Caco-2 (cell line): ENCODE measurements at regions not wholly inside any gene's neighbourhood (a gene's known extent, or its start where the extent isn't known, plus 50 kb on each side); places are given as distances from the start of the nearest gene placed in this dataset.

Source experiments
- BruUV-seq: library from RNA; stranded (reverse); fragments of 400-500 nt; replicated peaks from 2 replicates; lab custom pipeline; 2021; lab: Mats Ljungman, UMichigan
- CTCF ChIA-PET: fragments of 300-600 bp; sonication (Branson Sonifier 250); formaldehyde crosslinking; loops from one replicate; lab custom pipeline; 2022; ENCODE audit warnings: antibody characterized with exemption; lab: Charles Lee
- POLR2A ChIA-PET: fragments of 300-600 bp; sonication (Branson Sonifier 250); formaldehyde crosslinking; loops from one replicate; lab custom pipeline; 2022; ENCODE audit warnings: antibody characterized with exemption; lab: Charles Lee
- DNase-seq, 2 experiments: peaks; one replicate each; pipeline versions ENCODE4 v3.0.0 to v3.0.0-alpha.2; 2020 to 2022
- H3K27me3 ChIP-seq: replicated peaks from 2 replicates; pipeline ENCODE4 v1.6.0; 2011; ENCODE audit warnings: low read length; ENCODE audit not compliant: control insufficient read depth, insufficient read depth
- H3K36me3 ChIP-seq: 2 replicates; pipeline ENCODE4 v1.5.1; 2011; ENCODE audit warnings: low read length; ENCODE audit not compliant: control insufficient read depth, insufficient read depth
- H3K4me1 ChIP-seq: fragments of 250-450 bp; sonication (Bioruptor Pico); 2 replicates; pipeline ENCODE4 v1.5.1; 2020; ENCODE audit warnings: mild to moderate bottlenecking
- H3K4me3 ChIP-seq: 2 replicates; pipeline ENCODE4 v1.5.1; 2011; ENCODE audit warnings: low read depth, mild to moderate bottlenecking, control low read depth, low read length
- H3K9me3 ChIP-seq: fragments of 250-450 bp; sonication (Bioruptor Pico); 2 replicates; pipeline ENCODE4 v1.5.1; 2020; ENCODE audit warnings: mild to moderate bottlenecking, moderate library complexity
- H3K27ac Mint-ChIP-seq: one replicate; pipeline ENCODE4 v1.8.0; 2022; ENCODE audit warnings: mixed read lengths; ENCODE audit not compliant: unreplicated experiment
- H3K27me3 Mint-ChIP-seq: one replicate; pipeline ENCODE4 v1.8.0; 2022; ENCODE audit warnings: mixed read lengths; ENCODE audit not compliant: insufficient read depth, unreplicated experiment
- H3K36me3 Mint-ChIP-seq: one replicate; pipeline ENCODE4 v1.8.0; 2022; ENCODE audit warnings: mild to moderate bottlenecking, mixed read lengths; ENCODE audit not compliant: insufficient read depth, unreplicated experiment
- H3K4me1 Mint-ChIP-seq: one replicate; pipeline ENCODE4 v1.8.0; 2022; ENCODE audit warnings: low read depth, mixed read lengths; ENCODE audit not compliant: unreplicated experiment
- H3K4me3 Mint-ChIP-seq: one replicate; pipeline ENCODE4 v1.8.0; 2022; ENCODE audit warnings: mild to moderate bottlenecking, moderate library complexity, mixed read lengths; ENCODE audit not compliant: unreplicated experiment
- H3K9me3 Mint-ChIP-seq: one replicate; pipeline ENCODE4 v1.8.0; 2022; ENCODE audit warnings: mixed read lengths; ENCODE audit not compliant: unreplicated experiment
- intact Hi-C: fragments of 100-400 bp; cut with micrococcal nuclease; formaldehyde crosslinking; loops from one replicate; pipeline ENCODE4 v1.10.0; 2022; ENCODE audit not compliant: unreplicated experiment
- TF ChIP-seq, protein P1 (sequence below), 2 experiments: fragments of 200-600 bp in 1 of 2; IDR thresholded peaks; 1 replicate in 1 of 2; 2 replicates in 1 of 2; pipeline versions ENCODE4 v1.5.1 to v1.8.0; 2011 to 2022; ENCODE audit warnings: antibody characterized with exemption in 1 of 2, control low read depth in 1 of 2, inconsistent platforms in 1 of 2, low read depth in 1 of 2, low read length in 1 of 2, mild to moderate bottlenecking in 1 of 2, moderate library complexity in 1 of 2; ENCODE audit not compliant: insufficient read depth in 1 of 2, severe bottlenecking in 1 of 2, unreplicated experiment in 1 of 2

DNA sequence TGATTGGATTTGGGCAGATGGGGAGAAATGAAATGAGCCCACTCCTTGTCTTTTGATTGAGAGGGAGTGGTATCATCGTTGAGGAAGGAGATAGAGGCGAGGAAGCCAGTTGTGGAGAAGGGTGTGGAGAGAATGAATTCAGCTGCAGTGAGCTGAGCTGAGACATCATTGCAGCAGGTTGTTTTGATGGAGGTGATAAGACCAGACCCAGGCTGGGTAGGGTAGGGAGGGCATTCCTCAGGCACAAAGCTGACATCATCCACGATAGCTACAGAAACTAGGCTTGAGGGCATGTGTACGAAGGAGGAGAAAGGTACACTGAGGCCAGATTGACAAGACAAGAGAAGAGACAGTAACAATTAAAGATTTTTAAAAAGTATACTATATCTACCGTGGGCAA lies 1500.9 kb upstream of the SLC10A2 start:
- Mint-ChIP-seq H3K4me1 (no peaks in the 10 kb centered on the region), H3K27ac (no peak overlapping the region), H3K4me3 (no peak overlapping the region), H3K9me3 (no peaks in the 10 kb centered on the region), H3K36me3 (no peaks in the 10 kb centered on the region), H3K27me3 (peaks cover 7% of the 10 kb centered on the region)
- ChIA-PET POLR2A (no interaction called here), CTCF (no interaction called here)
- Histone ChIP-seq H3K4me3 (no peak overlapping the region), H3K4me1 (no peaks in the 10 kb centered on the region), H3K36me3 (no peaks in the 10 kb centered on the region), H3K27me3 (0 out of 2 replicates have a peak, but pooled peaks cover 1% of the 10 kb centered on the region), H3K9me3 (no peaks in the 10 kb centered on the region)
- no TSS peak for BruUV-seq
- intact Hi-C loops: no loop called here
- DNase-seq: no peak
- TF ChIP-seq, protein P1, sequence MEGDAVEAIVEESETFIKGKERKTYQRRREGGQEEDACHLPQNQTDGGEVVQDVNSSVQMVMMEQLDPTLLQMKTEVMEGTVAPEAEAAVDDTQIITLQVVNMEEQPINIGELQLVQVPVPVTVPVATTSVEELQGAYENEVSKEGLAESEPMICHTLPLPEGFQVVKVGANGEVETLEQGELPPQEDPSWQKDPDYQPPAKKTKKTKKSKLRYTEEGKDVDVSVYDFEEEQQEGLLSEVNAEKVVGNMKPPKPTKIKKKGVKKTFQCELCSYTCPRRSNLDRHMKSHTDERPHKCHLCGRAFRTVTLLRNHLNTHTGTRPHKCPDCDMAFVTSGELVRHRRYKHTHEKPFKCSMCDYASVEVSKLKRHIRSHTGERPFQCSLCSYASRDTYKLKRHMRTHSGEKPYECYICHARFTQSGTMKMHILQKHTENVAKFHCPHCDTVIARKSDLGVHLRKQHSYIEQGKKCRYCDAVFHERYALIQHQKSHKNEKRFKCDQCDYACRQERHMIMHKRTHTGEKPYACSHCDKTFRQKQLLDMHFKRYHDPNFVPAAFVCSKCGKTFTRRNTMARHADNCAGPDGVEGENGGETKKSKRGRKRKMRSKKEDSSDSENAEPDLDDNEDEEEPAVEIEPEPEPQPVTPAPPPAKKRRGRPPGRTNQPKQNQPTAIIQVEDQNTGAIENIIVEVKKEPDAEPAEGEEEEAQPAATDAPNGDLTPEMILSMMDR (IDR thresholded peaks at IDR 0.05; ENCODE audit: insufficient read depth in 1 of 2, low read depth in 1 of 2, low read length in 1 of 2, severe bottlenecking in 1 of 2, unreplicated experiment in 1 of 2): no peak

DNA sequence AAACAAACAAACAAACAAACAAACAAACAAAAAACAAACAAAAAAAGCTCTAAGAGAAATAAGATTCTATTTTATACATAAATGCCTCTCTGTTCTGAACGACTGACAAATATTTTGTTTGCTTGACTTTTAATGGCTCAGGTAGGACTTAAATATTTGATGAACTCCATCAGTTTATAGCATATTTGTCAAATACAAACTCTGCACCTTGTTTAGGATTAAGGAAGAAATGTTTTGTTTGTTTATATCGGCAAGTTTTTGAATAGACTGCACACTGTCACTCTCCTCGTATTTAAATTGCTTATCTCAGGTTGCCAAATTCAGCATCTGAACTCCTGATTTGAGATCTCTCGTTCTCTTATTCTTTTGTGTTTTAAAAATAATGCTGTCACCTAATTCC lies 1499.7 kb upstream of the SLC10A2 start:
- no peaks in the 10 kb centered on the region for H3K9me3 ChIP-seq
- no peak for DNase-seq
- H3K4me3 ChIP-seq: no peak overlapping the region
- Mint-ChIP-seq H3K4me1 (no peaks in the 10 kb centered on the region), H3K27me3 (peaks cover 7% of the 10 kb centered on the region), H3K36me3 (no peaks in the 10 kb centered on the region), H3K9me3 (no peaks in the 10 kb centered on the region), H3K4me3 (no peak overlapping the region), H3K27ac (no peak overlapping the region)
- H3K36me3 ChIP-seq: no peaks in the 10 kb centered on the region
- ChIA-PET CTCF (no interaction called here), POLR2A (no interaction called here)
- intact Hi-C loops: no loop called here
- no TSS peak for BruUV-seq
- no peaks in the 10 kb centered on the region for H3K4me1 ChIP-seq
- H3K27me3 ChIP-seq: 0 out of 2 replicates have a peak, but pooled peaks cover 1% of the 10 kb centered on the region
- TF ChIP-seq, protein P1 (IDR thresholded peaks at IDR 0.05; ENCODE audit: insufficient read depth in 1 of 2, low read depth in 1 of 2, low read length in 1 of 2, severe bottlenecking in 1 of 2, unreplicated experiment in 1 of 2): no peak

DNA sequence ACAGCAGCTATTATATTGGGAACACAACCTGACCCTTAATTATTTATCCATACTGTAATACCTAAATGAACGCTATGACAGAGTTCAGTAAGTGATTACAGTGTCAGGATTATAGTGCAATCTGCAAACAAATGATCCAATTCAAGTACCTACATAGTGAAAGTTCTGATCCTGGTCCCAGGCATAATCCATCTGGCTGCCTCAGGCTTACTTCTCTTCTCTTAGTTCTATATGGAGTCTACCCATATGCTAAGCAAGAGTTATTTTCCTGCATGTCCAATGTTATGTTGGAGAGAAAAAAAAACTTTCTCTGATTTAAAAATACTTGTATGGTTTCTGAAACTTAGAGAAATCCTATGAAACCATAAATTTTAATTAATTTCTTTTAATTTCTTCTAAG lies 1487.7 kb upstream of the SLC10A2 start:
- ChIA-PET CTCF (no interaction called here), POLR2A (no interaction called here)
- no peaks in the 10 kb centered on the region for H3K36me3 ChIP-seq
- H3K27me3 Mint-ChIP-seq: peaks cover 5% of the 10 kb centered on the region
- DNase-seq: no peak
- no peaks in the 10 kb centered on the region for H3K9me3 Mint-ChIP-seq
- H3K4me1 ChIP-seq: no peaks in the 10 kb centered on the region
- H3K27me3 ChIP-seq: no peaks in the 10 kb centered on the region
- intact Hi-C loops: no loop called here
- no peaks in the 10 kb centered on the region for H3K36me3 Mint-ChIP-seq
- H3K4me1 Mint-ChIP-seq: no peaks in the 10 kb centered on the region
- no peak overlapping the region for H3K4me3 Mint-ChIP-seq
- no peak overlapping the region for H3K27ac Mint-ChIP-seq
- TF ChIP-seq, protein P1 (IDR thresholded peaks at IDR 0.05; ENCODE audit: insufficient read depth in 1 of 2, low read depth in 1 of 2, low read length in 1 of 2, severe bottlenecking in 1 of 2, unreplicated experiment in 1 of 2): no peak
- no TSS peak for BruUV-seq
- H3K9me3 ChIP-seq: no peaks in the 10 kb centered on the region
- H3K4me3 ChIP-seq: no peak overlapping the region
